ENCODE measurements at regions not wholly inside any gene's neighbourhood (a gene's known extent, or its start where the extent isn't known, plus 50 kb on each side); places are given as distances from the start of the nearest gene placed in this dataset.

DNA sequence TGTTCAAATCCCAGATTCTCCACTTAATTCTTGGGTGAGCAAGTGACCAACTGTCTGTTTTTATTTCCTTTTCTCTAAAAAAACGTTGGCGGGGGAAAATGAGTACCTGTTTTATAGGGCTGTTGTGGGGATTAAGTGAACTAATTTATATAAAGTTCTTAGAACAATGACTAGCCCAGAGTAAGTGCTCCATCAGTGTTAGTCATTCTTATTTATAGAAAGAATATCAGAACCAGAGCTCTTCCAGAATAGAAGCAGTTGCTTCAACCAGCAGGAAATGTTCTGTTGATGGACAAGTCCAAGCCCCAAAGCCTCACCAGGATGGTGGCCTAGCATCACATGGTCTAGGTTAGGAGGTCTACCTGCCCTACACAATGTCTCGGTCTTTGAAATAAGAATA is 379.2 kb downstream of the ACTL7B start:
- no peaks in the 10 kb centered on the region; the same call in 1 of the 2 replicates for H3K27me3 ChIP-seq (ENCODE audit: insufficient read depth, low read length)
- H3K9me3 ChIP-seq (ENCODE audit: control insufficient read depth in 1 of 2, insufficient read depth in 1 of 2, low read depth in 1 of 2, low read length in 2 of 2), result no peaks in the 10 kb centered on the region
- DNase-seq (ENCODE audit: low read depth, low spot score) (no peak), ATAC-seq (no peak)
- ChIA-PET POLR2A (no interaction called here), RAD21 (ENCODE audit: low non-redundant PET in 1 of 2, low total read pairs in 2 of 2, uncharacterized antibody in 2 of 2, unreplicated experiment in 2 of 2) (no interaction called here), CTCF (no interaction called here)
- no peaks in the 10 kb centered on the region for H3K36me3 ChIP-seq (ENCODE audit: control insufficient read depth in 1 of 2, insufficient read depth in 2 of 2, low read length in 2 of 2)
- H3K27ac ChIP-seq (ENCODE audit: low read depth, low read length), result no peak overlapping the region
- BruUV-seq (replicated peaks), result no TSS peak
- no peak overlapping the region for H2AFZ ChIP-seq (ENCODE audit: low read depth, low read length, poor library complexity, severe bottlenecking)
- no peak overlapping the region for H3K4me3 ChIP-seq (replicated peaks in 1 of 2; ENCODE audit: low read depth in 1 of 2, low read length in 2 of 2)
- intact Hi-C loops (cut with micrococcal nuclease), result no loop called here
- H3K4me2 ChIP-seq (ENCODE audit: low read length), result no peak overlapping the region
- TF ChIP-seq, protein P1, sequence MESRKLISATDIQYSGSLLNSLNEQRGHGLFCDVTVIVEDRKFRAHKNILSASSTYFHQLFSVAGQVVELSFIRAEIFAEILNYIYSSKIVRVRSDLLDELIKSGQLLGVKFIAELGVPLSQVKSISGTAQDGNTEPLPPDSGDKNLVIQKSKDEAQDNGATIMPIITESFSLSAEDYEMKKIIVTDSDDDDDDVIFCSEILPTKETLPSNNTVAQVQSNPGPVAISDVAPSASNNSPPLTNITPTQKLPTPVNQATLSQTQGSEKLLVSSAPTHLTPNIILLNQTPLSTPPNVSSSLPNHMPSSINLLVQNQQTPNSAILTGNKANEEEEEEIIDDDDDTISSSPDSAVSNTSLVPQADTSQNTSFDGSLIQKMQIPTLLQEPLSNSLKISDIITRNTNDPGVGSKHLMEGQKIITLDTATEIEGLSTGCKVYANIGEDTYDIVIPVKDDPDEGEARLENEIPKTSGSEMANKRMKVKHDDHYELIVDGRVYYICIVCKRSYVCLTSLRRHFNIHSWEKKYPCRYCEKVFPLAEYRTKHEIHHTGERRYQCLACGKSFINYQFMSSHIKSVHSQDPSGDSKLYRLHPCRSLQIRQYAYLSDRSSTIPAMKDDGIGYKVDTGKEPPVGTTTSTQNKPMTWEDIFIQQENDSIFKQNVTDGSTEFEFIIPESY (IDR thresholded peaks at IDR 0.05; ENCODE audit: extremely low read depth, insufficient replicate concordance, low read length), result no peak
- TF ChIP-seq SIN3A (IDR thresholded peaks at IDR 0.05; ENCODE audit: low read depth) (no peak), JUND (IDR thresholded peaks at IDR 0.05) (no peak), SRF (IDR thresholded peaks at IDR 0.05; ENCODE audit: low read depth) (no peak), POLR2A (IDR thresholded peaks at IDR 0.05; ENCODE audit: borderline replicate concordance, extremely low read depth, insufficient read depth, insufficient read length) (no peak), ELF1 (IDR thresholded peaks at IDR 0.05; ENCODE audit: borderline replicate concordance, low read depth) (no peak), CEBPB (IDR thresholded peaks at IDR 0.05; ENCODE audit: low read depth) (no peak), SP1 (IDR thresholded peaks at IDR 0.05; ENCODE audit: low read depth) (no peak), YY1 (IDR thresholded peaks at IDR 0.05; ENCODE audit: extremely low read depth, insufficient replicate concordance, low read depth, low read length) (no peak)
- H4K20me1 ChIP-seq (ENCODE audit: insufficient read depth), result no peaks in the 10 kb centered on the region
- H3K4me1 ChIP-seq (ENCODE audit: control insufficient read depth in 1 of 2, insufficient read depth in 2 of 2, low read length in 2 of 2), result peaks cover 10 to 38% of the 10 kb centered on the region in 2 experiments; a peak in 3 of 4 replicates
- no peaks in the 10 kb centered on the region for H3K9me2 ChIP-seq (ENCODE audit: insufficient read depth)
- no peak overlapping the region for H3K9ac ChIP-seq (ENCODE audit: low read length)
- H3K79me2 ChIP-seq (ENCODE audit: insufficient read depth, low read length), result no peaks in the 10 kb centered on the region

DNA sequence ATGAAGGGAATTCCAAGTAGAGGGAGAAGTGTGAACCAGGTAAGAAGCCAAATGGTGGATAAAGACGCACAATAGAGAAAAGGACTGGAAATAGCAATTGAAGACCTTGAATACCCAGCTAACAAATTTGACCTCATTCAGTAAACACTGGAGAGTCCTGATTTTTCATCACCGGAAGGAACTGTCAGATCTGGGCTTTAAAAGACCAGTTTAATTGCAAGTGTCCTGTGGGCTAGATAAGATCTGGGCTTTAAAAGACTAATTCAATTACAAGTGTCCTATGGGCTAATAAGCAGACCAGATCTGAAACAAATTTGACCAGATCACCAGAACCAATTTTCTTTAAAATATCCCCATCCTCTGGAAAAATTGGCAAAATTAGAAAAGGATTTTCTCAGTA is 380.0 kb downstream of the ACTL7B start:
- Histone ChIP-seq H3K9ac (ENCODE audit: low read length) (no peak overlapping the region), H3K9me3 (ENCODE audit: control insufficient read depth in 1 of 2, insufficient read depth in 1 of 2, low read depth in 1 of 2, low read length in 2 of 2) (no peaks in the 10 kb centered on the region), H3K4me1 (ENCODE audit: control insufficient read depth in 1 of 2, insufficient read depth in 2 of 2, low read length in 2 of 2) (peaks cover 10 to 38% of the 10 kb centered on the region in 2 experiments; a peak in 3 of 4 replicates), H3K27me3 (ENCODE audit: insufficient read depth, low read length) (no peaks in the 10 kb centered on the region; the same call in 1 of the 2 replicates), H3K4me3 (replicated peaks in 1 of 2; ENCODE audit: low read depth in 1 of 2, low read length in 2 of 2) (no peak overlapping the region), H2AFZ (ENCODE audit: low read depth, low read length, poor library complexity, severe bottlenecking) (no peak overlapping the region), H3K9me2 (ENCODE audit: insufficient read depth) (no peaks in the 10 kb centered on the region), H4K20me1 (ENCODE audit: insufficient read depth) (no peaks in the 10 kb centered on the region), H3K27ac (ENCODE audit: low read depth, low read length) (no peak overlapping the region), H3K79me2 (ENCODE audit: insufficient read depth, low read length) (no peaks in the 10 kb centered on the region), H3K4me2 (ENCODE audit: low read length) (no peak overlapping the region), H3K36me3 (ENCODE audit: control insufficient read depth in 1 of 2, insufficient read depth in 2 of 2, low read length in 2 of 2) (no peaks in the 10 kb centered on the region)
- ChIA-PET CTCF (no interaction called here), RAD21 (ENCODE audit: low non-redundant PET in 1 of 2, low total read pairs in 2 of 2, uncharacterized antibody in 2 of 2, unreplicated experiment in 2 of 2) (no interaction called here), POLR2A (no interaction called here)
- ATAC-seq (no peak), DNase-seq (ENCODE audit: low read depth, low spot score) (no peak)
- intact Hi-C loops (cut with micrococcal nuclease), result no loop called here
- BruUV-seq (replicated peaks), result no TSS peak
- TF ChIP-seq MAX (IDR thresholded peaks at IDR 0.05) (no peak), YY1 (IDR thresholded peaks at IDR 0.05; ENCODE audit: extremely low read depth, insufficient replicate concordance, low read depth, low read length) (no peak), JUND (IDR thresholded peaks at IDR 0.05) (no peak), RAD21 (IDR thresholded peaks at IDR 0.05; ENCODE audit: low read depth) (no peak), FOSL1 (IDR thresholded peaks at IDR 0.05; ENCODE audit: low read depth) (no peak), SP1 (IDR thresholded peaks at IDR 0.05; ENCODE audit: low read depth) (no peak), POLR2A (IDR thresholded peaks at IDR 0.05; ENCODE audit: borderline replicate concordance, extremely low read depth, insufficient read depth, insufficient read length) (no peak), SIN3A (IDR thresholded peaks at IDR 0.05; ENCODE audit: low read depth) (no peak), EGR1 (IDR thresholded peaks at IDR 0.05; ENCODE audit: low read depth) (no peak), EZH2phosphoT487 (IDR thresholded peaks at IDR 0.05; ENCODE audit: borderline replicate concordance) (no peak), ZFX (IDR thresholded peaks at IDR 0.05) (no peak)
- TF ChIP-seq, protein P1 (IDR thresholded peaks at IDR 0.05; ENCODE audit: extremely low read depth, insufficient replicate concordance, low read length), result no peak

Data from HCT116 (cell line).